Activated T-helper 17 cell treated with anti-CD3 and anti-CD28 coated beads, Interleukin-2, amount 50 U/mL, for 72 hours (primary cell): ENCODE measurements at regions not wholly inside any gene's neighbourhood (a gene's known extent, or its start where the extent isn't known, plus 50 kb on each side); places are given as distances from the start of the nearest gene placed in this dataset.

Experiments used
- ATAC-seq: fragments of 150-1000 bp; cut with Tn5 transposase; replicated peaks from 2 replicates; pipeline ENCODE4 v1.10.0; 2021; ENCODE audit warnings: mild to moderate bottlenecking, moderate library complexity
- H3K27ac Mint-ChIP-seq: one replicate; pipeline ENCODE4 v1.8.0; 2022; ENCODE audit warnings: mixed read lengths
- H3K27me3 Mint-ChIP-seq: one replicate; pipeline ENCODE4 v1.8.0; 2022; ENCODE audit warnings: mixed read lengths
- H3K36me3 Mint-ChIP-seq: one replicate; pipeline ENCODE4 v1.8.0; 2022; ENCODE audit warnings: low read depth, mild to moderate bottlenecking, mixed read lengths
- H3K4me1 Mint-ChIP-seq: one replicate; pipeline ENCODE4 v1.8.0; 2022; ENCODE audit warnings: mixed read lengths
- H3K4me3 Mint-ChIP-seq: one replicate; pipeline ENCODE4 v1.8.0; 2022; ENCODE audit warnings: mild to moderate bottlenecking, mixed read lengths
- H3K9me3 Mint-ChIP-seq: one replicate; pipeline ENCODE4 v1.8.0; 2022; ENCODE audit warnings: mixed read lengths

GRCh38 chr4:15130441-15130840 lies 128.2 kb downstream of the CPEB2 start:
- peaks cover 3% of the 10 kb centered on the region for H3K9me3 Mint-ChIP-seq
- H3K27me3 Mint-ChIP-seq, result peaks cover 10% of the 10 kb centered on the region
- H3K4me1 Mint-ChIP-seq, result no peaks in the 10 kb centered on the region
- no peak overlapping the region for H3K4me3 Mint-ChIP-seq
- H3K36me3 Mint-ChIP-seq, result no peaks in the 10 kb centered on the region
- ATAC-seq, result no peak
- no peak overlapping the region for H3K27ac Mint-ChIP-seq

GRCh38 chr4:15131551-15131950 lies 129.3 kb downstream of the CPEB2 start:
- Mint-ChIP-seq H3K9me3 (peaks cover 6% of the 10 kb centered on the region), H3K27me3 (peaks cover 7% of the 10 kb centered on the region), H3K4me3 (no peak overlapping the region), H3K36me3 (no peaks in the 10 kb centered on the region), H3K4me1 (no peaks in the 10 kb centered on the region), H3K27ac (no peak overlapping the region)
- no peak for ATAC-seq

GRCh38 chr4:15132739-15133138 lies 130.5 kb downstream of the CPEB2 start:
- Mint-ChIP-seq H3K27me3 (peaks cover 7% of the 10 kb centered on the region), H3K36me3 (no peaks in the 10 kb centered on the region), H3K4me1 (no peaks in the 10 kb centered on the region), H3K9me3 (peaks cover 13% of the 10 kb centered on the region), H3K27ac (no peak overlapping the region), H3K4me3 (no peak overlapping the region)
- no peak for ATAC-seq

- ATAC-seq, result no peak
- no peak overlapping the region for H3K27ac Mint-ChIP-seq
- peaks cover 18% of the 10 kb centered on the region for H3K9me3 Mint-ChIP-seq
- H3K4me3 Mint-ChIP-seq, result no peak overlapping the region
- no peaks in the 10 kb centered on the region for H3K4me1 Mint-ChIP-seq
- H3K36me3 Mint-ChIP-seq, result no peaks in the 10 kb centered on the region
- H3K27me3 Mint-ChIP-seq, result peaks cover 2% of the 10 kb centered on the region
These were observed 137.3 kb downstream of the CPEB2 start for GRCh38 chr4:15139599-15139998.

GRCh38 chr4:15142201-15142600 lies 139.9 kb downstream of the CPEB2 start:
- ATAC-seq, result no peak
- Mint-ChIP-seq H3K27me3 (peaks cover 3% of the 10 kb centered on the region), H3K4me1 (no peaks in the 10 kb centered on the region), H3K4me3 (no peak overlapping the region), H3K9me3 (peaks cover 7% of the 10 kb centered on the region), H3K27ac (no peak overlapping the region), H3K36me3 (no peaks in the 10 kb centered on the region)

- H3K27ac Mint-ChIP-seq, result no peak overlapping the region
- no peak for ATAC-seq
- H3K36me3 Mint-ChIP-seq, result no peaks in the 10 kb centered on the region
- H3K4me3 Mint-ChIP-seq, result no peak overlapping the region
- H3K4me1 Mint-ChIP-seq, result no peaks in the 10 kb centered on the region
- peaks cover 8% of the 10 kb centered on the region for H3K27me3 Mint-ChIP-seq
- H3K9me3 Mint-ChIP-seq, result no peaks in the 10 kb centered on the region
These were observed 141.3 kb downstream of the CPEB2 start for GRCh38 chr4:15143551-15143950.

- no peak for ATAC-seq
- no peaks in the 10 kb centered on the region for H3K4me1 Mint-ChIP-seq
- H3K9me3 Mint-ChIP-seq, result no peaks in the 10 kb centered on the region
- no peak overlapping the region for H3K4me3 Mint-ChIP-seq
- H3K27ac Mint-ChIP-seq, result no peak overlapping the region
- no peaks in the 10 kb centered on the region for H3K36me3 Mint-ChIP-seq
- peaks cover 8% of the 10 kb centered on the region for H3K27me3 Mint-ChIP-seq
These were observed 142.1 kb downstream of the CPEB2 start for GRCh38 chr4:15144249-15144966.

- H3K4me3 Mint-ChIP-seq, result no peak overlapping the region
- H3K9me3 Mint-ChIP-seq, result no peaks in the 10 kb centered on the region
- no peak for ATAC-seq
- H3K27ac Mint-ChIP-seq, result no peak overlapping the region
- H3K4me1 Mint-ChIP-seq, result no peaks in the 10 kb centered on the region
- H3K27me3 Mint-ChIP-seq, result peaks cover 8% of the 10 kb centered on the region
- H3K36me3 Mint-ChIP-seq, result no peaks in the 10 kb centered on the region
These were observed 142.7 kb downstream of the CPEB2 start for GRCh38 chr4:15144967-15145295.

GRCh38 chr4:15145709-15146108 lies 143.4 kb downstream of the CPEB2 start:
- Mint-ChIP-seq H3K4me3 (no peak overlapping the region), H3K4me1 (no peaks in the 10 kb centered on the region), H3K27ac (no peak overlapping the region), H3K9me3 (no peaks in the 10 kb centered on the region), H3K27me3 (peaks cover 8% of the 10 kb centered on the region), H3K36me3 (no peaks in the 10 kb centered on the region)
- ATAC-seq, result no peak

GRCh38 chr4:15147714-15148113 lies 145.4 kb downstream of the CPEB2 start:
- H3K27ac Mint-ChIP-seq, result no peak overlapping the region

GRCh38 chr4:15148199-15148598 lies 145.9 kb downstream of the CPEB2 start:
- Mint-ChIP-seq H3K27me3 (peaks cover 8% of the 10 kb centered on the region), H3K4me3 (no peak overlapping the region), H3K9me3 (no peaks in the 10 kb centered on the region), H3K36me3 (no peaks in the 10 kb centered on the region), H3K4me1 (no peaks in the 10 kb centered on the region), H3K27ac (no peak overlapping the region)
- ATAC-seq, result no peak

More at GRCh38 chr4:15147714-15148113, 145.4 kb downstream of the CPEB2 start:
- no peak for ATAC-seq
- Mint-ChIP-seq H3K9me3 (no peaks in the 10 kb centered on the region), H3K4me3 (no peak overlapping the region), H3K36me3 (no peaks in the 10 kb centered on the region), H3K27me3 (peaks cover 8% of the 10 kb centered on the region), H3K4me1 (no peaks in the 10 kb centered on the region)

- no peaks in the 10 kb centered on the region for H3K4me1 Mint-ChIP-seq
- H3K9me3 Mint-ChIP-seq, result no peaks in the 10 kb centered on the region
- ATAC-seq, result no peak
- no peaks in the 10 kb centered on the region for H3K36me3 Mint-ChIP-seq
- H3K27ac Mint-ChIP-seq, result no peak overlapping the region
- H3K27me3 Mint-ChIP-seq, result peaks cover 8% of the 10 kb centered on the region
- no peak overlapping the region for H3K4me3 Mint-ChIP-seq
These were observed 146.4 kb downstream of the CPEB2 start for GRCh38 chr4:15148691-15149090.

GRCh38 chr4:15149234-15149838 lies 147.1 kb downstream of the CPEB2 start:
- Mint-ChIP-seq H3K36me3 (no peaks in the 10 kb centered on the region), H3K4me1 (no peaks in the 10 kb centered on the region), H3K4me3 (no peak overlapping the region), H3K27me3 (peaks cover 8% of the 10 kb centered on the region), H3K9me3 (no peaks in the 10 kb centered on the region), H3K27ac (no peak overlapping the region)
- ATAC-seq, result peak; percentile 60

- Mint-ChIP-seq H3K9me3 (no peaks in the 10 kb centered on the region), H3K4me1 (no peaks in the 10 kb centered on the region), H3K27me3 (peaks cover 7% of the 10 kb centered on the region), H3K27ac (no peak overlapping the region), H3K36me3 (no peaks in the 10 kb centered on the region), H3K4me3 (no peak overlapping the region)
- ATAC-seq, result peak; percentile 14
These were observed 147.7 kb downstream of the CPEB2 start for GRCh38 chr4:15149839-15150592.

GRCh38 chr4:15150631-15151030 lies 148.3 kb downstream of the CPEB2 start:
- no peaks in the 10 kb centered on the region for H3K4me1 Mint-ChIP-seq
- H3K27me3 Mint-ChIP-seq, result peaks cover 5% of the 10 kb centered on the region
- H3K4me3 Mint-ChIP-seq, result no peak overlapping the region
- ATAC-seq, result no peak
- no peak overlapping the region for H3K27ac Mint-ChIP-seq
- no peaks in the 10 kb centered on the region for H3K36me3 Mint-ChIP-seq
- no peaks in the 10 kb centered on the region for H3K9me3 Mint-ChIP-seq
